GM12872 (cell line): ENCODE measurements at regions not wholly inside any gene's neighbourhood (a gene's known extent, or its start where the extent isn't known, plus 50 kb on each side); places are given as distances from the start of the nearest gene placed in this dataset.

ENCODE experiments used
- TF ChIP-seq, protein P1 (sequence below): IDR thresholded peaks from 3 replicates; pipeline ENCODE4 v1.5.1; 2011; ENCODE audit warnings: low read depth, mild to moderate bottlenecking, low read length, moderate library complexity; ENCODE audit not compliant: insufficient read depth

DNA sequence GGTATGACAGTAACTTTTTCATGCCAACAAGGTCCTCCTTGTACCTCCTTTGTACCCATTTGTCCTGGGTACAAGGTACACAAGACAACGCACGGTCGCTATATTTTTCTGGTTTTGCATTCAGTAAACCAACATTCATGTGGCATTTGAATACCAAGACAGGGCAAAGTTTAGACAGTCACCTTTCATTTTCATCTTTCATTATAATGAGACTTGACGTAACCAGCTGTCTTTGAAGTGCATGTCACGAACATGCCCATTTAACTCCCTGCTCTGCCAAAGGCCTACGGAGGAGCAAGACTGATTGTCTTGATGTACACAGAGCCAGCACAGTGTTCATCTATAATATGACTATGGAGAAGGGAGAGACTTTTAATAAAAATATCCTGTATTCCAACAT is 91.0 kb downstream of the SETD4 start:
- TF ChIP-seq, protein P1, sequence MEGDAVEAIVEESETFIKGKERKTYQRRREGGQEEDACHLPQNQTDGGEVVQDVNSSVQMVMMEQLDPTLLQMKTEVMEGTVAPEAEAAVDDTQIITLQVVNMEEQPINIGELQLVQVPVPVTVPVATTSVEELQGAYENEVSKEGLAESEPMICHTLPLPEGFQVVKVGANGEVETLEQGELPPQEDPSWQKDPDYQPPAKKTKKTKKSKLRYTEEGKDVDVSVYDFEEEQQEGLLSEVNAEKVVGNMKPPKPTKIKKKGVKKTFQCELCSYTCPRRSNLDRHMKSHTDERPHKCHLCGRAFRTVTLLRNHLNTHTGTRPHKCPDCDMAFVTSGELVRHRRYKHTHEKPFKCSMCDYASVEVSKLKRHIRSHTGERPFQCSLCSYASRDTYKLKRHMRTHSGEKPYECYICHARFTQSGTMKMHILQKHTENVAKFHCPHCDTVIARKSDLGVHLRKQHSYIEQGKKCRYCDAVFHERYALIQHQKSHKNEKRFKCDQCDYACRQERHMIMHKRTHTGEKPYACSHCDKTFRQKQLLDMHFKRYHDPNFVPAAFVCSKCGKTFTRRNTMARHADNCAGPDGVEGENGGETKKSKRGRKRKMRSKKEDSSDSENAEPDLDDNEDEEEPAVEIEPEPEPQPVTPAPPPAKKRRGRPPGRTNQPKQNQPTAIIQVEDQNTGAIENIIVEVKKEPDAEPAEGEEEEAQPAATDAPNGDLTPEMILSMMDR, result no peak

DNA sequence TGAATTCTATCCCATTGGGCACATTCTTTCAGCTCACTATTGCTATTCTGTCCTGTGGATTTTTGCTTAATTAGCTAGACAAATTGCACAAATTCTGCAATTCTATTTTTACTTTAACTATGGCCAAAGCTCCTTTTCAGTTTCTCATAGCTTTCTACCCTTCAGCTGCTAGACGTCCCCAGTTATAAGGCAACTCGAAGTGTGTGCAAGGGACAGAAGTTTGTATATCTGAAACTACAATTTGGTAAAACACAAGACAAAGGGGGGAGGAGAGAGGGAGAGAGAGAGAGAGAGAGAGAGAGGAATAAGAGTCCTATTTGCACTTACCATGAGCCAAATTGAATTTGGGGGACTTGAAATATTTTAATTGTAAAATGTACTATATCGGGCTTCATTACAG is 91.8 kb downstream of the SETD4 start:
- TF ChIP-seq, protein P1, result no peak

DNA sequence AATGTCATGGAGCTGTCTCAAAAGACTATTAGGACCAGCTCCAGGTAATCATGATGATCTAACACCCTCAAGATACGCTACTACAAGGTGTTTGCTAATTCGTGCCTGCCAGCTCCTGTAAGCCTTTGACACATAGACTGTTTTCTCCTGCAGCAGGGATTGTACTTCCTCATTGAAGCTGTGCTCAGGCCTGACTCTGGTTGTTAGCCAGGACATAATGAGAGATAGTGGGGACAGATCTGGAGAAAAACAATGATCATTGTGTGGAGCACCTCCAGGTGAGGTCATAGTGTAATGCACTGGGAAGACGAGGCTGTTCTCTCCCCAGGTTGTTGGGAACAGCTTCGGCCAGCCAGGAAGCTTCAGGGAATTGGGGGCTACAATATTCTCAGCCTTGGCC is 94.6 kb downstream of the SETD4 start:
- TF ChIP-seq, protein P1, result no peak

DNA sequence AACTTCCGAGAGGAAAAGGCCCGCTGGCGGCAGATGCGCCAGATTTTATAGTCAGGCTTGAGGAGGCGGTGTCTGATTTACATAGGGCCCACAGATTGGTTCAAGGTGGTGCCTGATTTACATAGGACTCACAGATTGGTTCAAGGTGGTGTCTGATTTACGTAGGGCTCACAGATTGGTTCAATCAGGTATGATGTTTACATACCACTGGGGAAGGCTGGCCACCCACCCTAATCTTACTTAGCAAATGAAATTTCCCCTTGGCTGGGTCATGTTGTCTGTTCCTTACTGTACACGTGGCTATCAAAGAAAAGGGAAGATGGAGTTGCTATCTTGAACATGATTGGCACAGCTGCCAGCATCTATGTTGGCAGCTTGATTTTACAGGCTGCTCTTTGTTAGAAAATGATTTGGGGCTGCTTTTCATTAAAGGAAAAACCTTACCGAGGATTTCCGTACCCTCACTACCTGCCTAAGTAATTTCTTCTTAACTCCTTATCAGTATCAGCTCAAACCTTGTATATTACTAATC is 96.3 kb downstream of the SETD4 start:
- TF ChIP-seq, protein P1, result no peak

DNA sequence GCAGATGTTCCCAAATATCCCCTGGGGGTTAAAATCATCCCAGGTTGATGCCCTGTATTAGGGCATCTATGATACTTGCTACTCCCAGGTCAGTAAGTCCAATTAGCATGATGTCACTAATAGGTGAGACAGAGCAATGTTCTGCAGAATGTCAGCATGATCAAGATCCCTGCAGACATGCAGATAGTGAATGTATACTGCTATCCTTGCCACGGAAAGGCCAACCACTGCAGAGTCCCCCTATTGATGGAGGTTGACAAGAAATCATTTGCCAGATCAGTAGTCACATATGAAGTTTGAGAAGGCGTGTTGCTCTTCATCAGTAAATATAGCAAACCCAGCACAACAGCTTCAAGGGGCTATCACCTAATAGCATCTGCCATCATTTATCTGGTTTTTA is 97.4 kb downstream of the SETD4 start:
- TF ChIP-seq, protein P1, result no peak

DNA sequence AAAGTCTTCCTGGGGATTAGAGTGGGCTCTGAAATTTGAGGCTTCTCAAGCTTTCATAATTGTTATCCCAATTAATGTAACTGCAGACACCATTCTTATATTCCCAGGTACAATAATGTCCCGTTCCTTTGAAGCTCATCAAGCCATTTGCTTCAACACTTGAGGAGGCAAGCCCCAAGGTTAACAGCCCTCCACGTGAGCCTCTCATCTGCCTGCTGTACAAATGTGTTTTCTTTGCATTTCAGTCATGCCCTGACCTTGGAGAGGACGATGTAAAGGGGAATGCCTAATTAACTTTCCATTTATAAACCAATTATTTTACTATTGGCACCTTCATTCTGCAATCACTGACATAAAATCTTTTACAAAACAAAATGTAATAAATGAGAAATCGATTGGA is 106.3 kb downstream of the SETD4 start:
- TF ChIP-seq, protein P1, result no peak

DNA sequence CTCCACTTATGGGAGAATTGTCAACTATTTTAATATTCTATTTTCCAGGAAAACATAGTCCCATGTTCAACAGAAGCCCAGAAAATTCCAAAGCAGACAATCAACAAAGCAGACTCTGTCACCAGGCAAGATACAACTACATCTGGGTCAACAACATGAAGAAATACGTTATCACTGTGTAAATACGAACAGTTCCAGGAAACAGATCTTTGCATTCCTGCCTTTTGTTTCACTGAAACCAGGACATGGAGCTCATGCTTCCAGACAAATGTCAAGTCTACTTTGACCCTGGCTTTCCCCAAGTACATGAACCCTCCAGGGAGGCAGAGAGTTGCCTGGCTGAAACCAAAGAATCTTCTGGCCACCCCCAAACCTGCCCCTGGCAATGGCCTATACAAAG is 106.7 kb downstream of the SETD4 start:
- TF ChIP-seq, protein P1, result no peak
